GM21423 (cell line): ENCODE measurements at regions not wholly inside any gene's neighbourhood (a gene's known extent, or its start where the extent isn't known, plus 50 kb on each side); places are given as distances from the start of the nearest gene placed in this dataset.

ENCODE experiments used
- ATAC-seq: cut with Tn5 transposase; IDR thresholded peaks from one replicate; pipeline ENCODE4 v1.9.1; 2021; ENCODE audit warnings: mild to moderate bottlenecking, moderate library complexity; ENCODE audit not compliant: unreplicated experiment

GRCh38 chr2:157179324-157180105 lies 78.0 kb upstream of the GALNT5 start:
- ATAC-seq, result no peak

DNA sequence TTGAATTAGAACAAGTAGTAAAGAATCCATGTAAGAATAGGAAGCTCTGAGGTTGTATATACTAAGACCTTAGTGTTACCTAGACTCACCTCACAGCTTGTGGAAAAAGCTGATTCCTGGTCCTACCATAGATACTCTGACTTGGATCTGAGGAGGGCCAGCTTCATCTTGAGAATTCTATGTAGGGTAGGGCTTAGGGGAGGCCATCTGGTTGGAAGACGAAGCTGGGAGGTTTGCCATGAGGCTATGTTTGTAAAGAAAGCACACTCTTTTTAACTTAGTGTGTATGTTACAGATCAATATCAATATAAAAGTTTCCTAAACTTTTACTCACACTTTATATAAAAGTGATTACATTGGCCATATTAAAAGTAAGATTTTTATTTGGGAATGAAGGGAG lies 77.1 kb upstream of the GALNT5 start:
- ATAC-seq, result no peak

DNA sequence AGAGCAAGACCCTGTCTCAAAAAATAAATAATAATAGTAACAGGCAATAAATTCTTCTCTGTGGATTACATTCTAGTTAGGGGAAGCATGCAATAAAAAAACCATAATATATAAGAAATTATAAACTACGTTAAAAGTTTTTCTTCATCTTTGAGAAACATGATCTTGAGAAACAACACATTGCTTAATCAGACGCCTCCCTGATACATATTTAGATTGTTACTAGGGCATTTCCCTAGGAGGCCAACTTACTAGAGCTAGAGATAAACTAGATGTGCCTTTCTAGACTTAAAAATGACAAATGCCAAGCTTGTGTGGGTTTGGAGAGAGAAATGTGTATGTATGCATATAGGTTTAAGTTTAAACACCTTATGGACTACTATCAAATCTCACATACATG lies 76.3 kb upstream of the GALNT5 start:
- ATAC-seq, result no peak

DNA sequence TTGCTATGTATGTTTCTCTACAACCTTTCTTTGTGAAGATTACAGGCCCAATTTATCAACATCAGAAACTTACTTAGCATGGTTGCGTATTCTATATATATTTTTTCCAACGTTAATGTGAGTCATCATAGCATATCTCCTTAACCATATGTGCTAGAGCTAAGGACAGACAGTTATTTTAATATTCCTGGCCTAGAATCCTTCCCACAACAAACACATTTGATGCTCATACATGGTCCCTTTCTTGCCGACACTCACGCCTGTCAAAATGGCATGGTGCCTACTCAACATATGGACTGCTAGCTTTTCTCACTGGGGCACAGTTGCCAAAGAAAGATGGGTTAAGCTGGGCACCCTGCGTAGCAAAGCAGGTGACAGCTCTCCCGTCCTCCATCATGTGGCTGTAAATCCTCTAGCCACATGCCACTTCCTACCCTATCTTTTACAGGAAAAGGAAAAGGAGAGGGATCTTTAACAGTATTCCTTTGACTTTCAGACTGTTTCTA lies 75.2 kb upstream of the GALNT5 start:
- ATAC-seq, result no peak

DNA sequence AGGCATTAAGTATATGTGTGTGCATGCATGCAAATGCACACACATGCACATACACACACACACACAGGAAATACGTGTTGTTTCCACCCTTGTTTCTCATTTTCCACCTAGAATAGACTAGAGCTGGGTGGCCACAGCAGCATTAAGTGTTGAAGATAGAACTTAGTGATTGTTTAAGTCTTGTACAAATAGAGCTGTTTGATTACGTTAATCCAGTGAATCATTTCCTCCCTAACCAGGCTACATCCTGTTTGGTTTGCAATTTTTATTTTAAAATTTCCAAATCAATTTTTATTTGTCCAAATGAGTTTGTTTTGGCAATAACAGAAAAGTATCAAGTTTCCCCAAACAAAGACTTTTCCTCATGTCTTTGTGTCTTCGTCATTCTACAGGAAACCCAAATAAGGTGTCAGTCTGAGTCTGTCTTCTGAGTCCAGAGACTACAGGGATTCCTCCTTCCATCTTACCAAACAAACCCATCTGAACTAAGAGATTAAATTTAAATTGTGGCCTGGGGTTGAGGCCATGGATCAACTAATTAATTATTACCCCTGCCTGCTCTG lies 74.6 kb upstream of the GALNT5 start:
- ATAC-seq, result no peak

DNA sequence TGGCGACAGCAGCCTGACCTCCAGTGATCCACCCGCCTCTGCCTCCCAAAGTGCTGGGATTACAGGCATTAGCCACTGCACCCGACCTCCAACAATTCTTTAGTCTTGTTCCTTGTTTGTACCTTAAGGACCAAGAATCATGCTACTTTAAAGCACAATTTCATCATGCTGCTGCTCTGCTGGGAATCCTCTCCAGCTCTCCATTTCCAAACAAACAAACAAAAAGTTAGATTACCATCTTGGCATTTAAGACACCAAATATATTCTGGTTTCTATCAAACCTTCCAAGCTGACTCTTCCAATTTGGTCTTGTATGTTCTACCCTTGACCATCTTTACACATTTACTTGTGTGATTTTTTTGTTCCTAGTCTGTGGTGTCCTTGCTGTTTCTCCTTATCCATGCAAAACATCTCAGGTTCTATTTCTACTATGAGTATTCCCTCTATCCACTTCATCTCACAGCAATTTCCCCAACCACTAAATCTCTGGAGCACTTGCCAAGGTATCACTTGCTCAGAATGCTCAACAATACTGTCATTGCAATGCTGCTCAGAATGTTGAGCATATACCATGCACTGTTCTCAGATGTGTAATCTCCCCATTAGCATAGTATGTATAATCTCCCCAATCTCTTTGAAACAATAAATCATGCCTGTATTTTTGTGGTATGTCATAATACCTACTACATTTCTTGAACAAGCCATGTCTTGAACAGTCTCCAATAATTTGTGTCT lies 73.2 kb upstream of the GALNT5 start:
- no peak for ATAC-seq

DNA sequence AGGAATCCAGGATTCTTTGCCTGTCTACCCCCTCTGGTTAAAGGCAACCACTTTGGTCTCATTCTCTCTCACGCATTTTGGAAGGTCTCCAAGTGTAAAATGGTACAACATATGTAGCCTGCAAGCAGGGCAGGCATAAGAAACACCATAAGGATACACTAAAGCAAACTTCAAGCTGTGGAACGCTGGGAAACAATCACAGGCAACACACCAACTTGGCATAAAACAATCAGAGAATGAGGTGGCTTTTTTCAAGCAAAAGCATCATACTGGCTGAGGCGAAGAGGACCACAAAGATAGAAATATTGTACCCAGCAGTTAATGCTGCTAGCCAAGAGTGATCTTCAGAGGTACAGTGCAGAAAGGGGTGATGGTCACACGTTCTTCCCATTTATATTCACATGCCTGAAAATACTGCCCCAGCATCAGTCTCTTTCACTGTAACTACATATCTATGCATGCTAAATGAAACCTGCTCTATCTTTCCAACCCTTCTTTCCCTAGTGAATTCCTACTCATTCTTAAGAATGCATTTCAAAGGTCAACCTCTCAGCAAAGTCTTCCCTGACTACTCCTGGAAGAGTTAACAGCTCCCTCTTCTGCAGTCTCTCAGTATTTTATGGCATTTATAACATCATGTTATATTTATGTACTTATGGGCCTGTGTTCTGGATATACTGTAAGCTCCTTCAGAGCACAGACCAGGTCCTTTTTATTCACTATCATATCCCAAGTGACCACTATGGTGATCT lies 71.9 kb upstream of the GALNT5 start:
- no peak for ATAC-seq

- ATAC-seq, result no peak
Observed at GRCh38 chr2:157190151-157190550, 67.4 kb upstream of the GALNT5 start.

- ATAC-seq, result no peak
Observed at GRCh38 chr2:157191186-157191585, 66.3 kb upstream of the GALNT5 start.

DNA sequence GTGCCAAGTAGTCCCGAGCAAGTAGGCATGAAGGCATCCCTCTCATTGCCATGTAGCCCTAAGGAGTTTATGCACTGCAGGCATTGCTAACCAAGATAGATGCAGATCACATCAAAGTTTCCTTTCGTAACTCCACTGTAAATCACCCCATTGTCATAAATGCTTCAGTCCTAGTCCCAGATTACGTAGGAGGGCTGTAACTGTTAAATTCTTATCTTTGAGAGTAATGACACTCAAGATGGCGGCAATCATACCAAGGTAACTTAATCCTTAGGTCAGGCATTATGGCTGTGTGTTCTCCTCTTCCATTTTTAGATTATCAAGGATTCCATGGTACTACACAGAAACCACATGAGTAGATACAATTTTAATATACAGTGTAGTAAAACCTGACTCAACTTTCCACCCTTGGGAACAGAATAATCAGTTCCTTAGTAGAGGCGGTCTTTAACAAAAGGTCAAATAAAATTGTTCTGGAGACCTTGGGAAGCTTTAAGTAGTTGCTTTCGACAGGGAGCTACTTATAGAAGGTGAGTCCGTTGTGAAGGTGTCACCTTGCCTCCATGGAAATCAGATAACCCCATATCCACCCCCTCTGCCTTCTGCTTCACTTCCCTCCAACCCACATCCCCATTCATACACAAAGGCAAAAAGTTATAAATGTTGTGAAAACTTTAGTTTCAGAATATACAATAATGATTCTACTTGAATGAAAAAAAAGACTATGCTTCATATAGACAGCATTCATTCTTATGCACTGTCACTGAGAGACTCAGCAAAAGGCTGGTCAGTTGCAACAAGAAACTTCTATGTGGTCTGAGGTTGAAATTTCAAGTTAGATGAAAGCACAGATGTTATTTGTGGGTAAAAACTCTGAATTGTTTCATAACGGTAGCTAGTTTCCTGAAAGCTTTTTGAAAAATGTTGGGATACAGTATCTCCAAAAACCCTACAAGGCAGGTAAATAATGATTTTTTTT lies 64.8 kb upstream of the GALNT5 start:
- ATAC-seq, result peak; percentile 87

DNA sequence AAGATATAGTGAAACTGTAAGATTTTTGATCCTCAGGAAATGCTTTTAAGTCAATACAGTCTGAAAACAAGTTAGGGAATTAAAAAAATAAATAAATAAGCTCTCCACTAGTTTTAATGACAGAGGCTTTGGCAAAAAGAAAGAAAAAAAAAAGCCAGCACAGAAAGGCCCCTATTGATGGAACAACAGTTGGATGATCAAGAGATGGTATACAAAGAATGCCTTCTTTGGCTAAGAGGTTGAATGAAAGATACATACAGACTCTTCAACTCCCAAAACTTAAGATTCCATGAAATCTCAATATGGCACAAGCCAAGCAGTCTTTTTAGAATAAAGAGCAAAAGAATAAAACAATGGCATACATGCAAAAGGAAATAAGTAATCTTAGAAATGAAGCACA lies 64.0 kb upstream of the GALNT5 start:
- ATAC-seq, result no peak

DNA sequence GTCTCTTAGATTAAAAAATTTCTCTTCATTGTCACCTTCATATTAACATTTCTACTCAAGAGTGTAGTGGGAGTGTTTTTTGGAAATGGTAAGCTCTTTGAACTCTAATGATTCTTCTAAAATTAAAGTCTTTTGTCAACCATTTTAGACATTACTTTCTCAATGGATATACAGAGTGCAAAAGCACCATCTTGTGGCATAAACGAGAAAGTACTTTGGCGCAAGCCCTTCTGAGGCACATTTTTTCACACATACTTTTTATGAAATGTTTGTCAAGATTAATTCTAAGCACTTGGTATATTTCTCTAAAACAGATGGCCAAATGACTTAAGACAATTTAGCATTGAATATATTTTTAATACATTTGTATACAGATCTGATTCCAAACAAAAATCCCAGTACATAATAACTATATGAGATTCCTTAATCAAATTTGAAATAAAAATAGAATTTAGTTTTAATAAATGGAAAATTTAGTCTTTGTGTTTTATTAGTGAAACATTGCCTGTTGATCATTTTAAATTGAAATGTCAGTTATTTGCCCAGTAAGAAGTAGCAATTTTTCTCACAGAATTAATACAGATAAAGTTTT lies 63.3 kb upstream of the GALNT5 start:
- ATAC-seq, result peak; percentile 69

DNA sequence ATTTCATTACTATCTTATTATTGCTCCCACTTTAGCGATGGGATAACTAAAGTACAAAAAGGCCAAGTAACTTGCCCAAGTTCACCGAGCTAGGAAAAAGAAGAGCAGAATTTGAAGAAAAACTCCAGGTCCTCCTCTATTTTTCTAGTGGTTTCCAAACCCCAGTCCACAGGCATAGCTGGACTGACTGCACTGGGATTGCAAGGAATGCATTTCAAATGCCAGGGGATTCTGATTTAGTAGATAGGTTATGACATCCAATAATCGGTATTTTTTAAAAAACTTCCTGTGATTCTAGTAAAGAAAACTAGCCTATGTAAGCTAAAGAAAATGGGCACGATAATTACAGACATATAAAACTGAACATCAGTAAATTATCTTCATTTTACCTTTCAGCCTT lies 62.7 kb upstream of the GALNT5 start:
- no peak for ATAC-seq

DNA sequence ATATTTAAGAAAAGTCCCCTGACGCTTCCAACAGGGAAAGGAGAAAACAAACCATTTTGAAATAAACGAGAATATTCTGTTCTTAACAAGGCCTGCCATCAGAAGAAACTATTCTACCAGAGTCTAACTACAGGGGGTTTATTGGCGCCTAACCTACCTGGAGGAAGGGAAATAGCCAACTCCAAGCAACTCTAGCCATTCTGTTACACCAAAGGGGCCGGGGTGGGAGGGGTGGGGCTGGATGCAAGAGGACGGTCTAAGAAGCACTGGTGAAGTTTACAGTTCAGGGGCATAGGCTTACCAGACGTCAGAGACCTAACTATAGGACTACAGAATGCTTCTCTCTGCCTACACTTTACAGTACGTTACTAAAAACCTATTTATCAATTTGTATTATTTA lies 60.5 kb upstream of the GALNT5 start:
- no peak for ATAC-seq

GRCh38 chr2:157197848-157198247 lies 59.7 kb upstream of the GALNT5 start:
- no peak for ATAC-seq

- no peak for ATAC-seq
Observed at GRCh38 chr2:157203651-157204050, 53.9 kb upstream of the GALNT5 start.

- ATAC-seq, result no peak
Observed at GRCh38 chr2:157204401-157204800, 53.1 kb upstream of the GALNT5 start.

GRCh38 chr2:157206916-157207315 lies 50.6 kb upstream of the GALNT5 start:
- no peak for ATAC-seq
